MM.1S (cell line): ENCODE measurements at regions not wholly inside any gene's neighbourhood (a gene's known extent, or its start where the extent isn't known, plus 50 kb on each side); places are given as distances from the start of the nearest gene placed in this dataset.

Experiments used
- DNase-seq: peaks from one replicate; pipeline ENCODE4 v3.0.0-alpha.2; 2015
- H2AFZ ChIP-seq: fragments of 300-600 bp; sonication (generic); 2 replicates; pipeline ENCODE4 v1.6.0; 2016; ENCODE audit warnings: antibody characterized with exemption, low read length
- H3F3A ChIP-seq: fragments of 300-600 bp; sonication (generic); 2 replicates; pipeline ENCODE4 v1.6.1; 2016; ENCODE audit warnings: mild to moderate bottlenecking, antibody characterized with exemption, low read length, moderate library complexity, mixed read lengths; ENCODE audit not compliant: insufficient read depth
- H3K27ac ChIP-seq: fragments of 300-600 bp; sonication (generic); 2 replicates; pipeline ENCODE4 v1.5.1; 2016; ENCODE audit warnings: mild to moderate bottlenecking, low read length
- H3K27me3 ChIP-seq: fragments of 300-600 bp; sonication (generic); replicated peaks from 2 replicates; pipeline ENCODE4 v1.6.0; 2016; ENCODE audit warnings: low read length; ENCODE audit not compliant: insufficient read depth
- H3K36me3 ChIP-seq: fragments of 300-600 bp; sonication (generic); replicated peaks from 2 replicates; pipeline ENCODE4 v1.6.1; 2016; ENCODE audit warnings: mild to moderate bottlenecking, low read length, mixed read lengths; ENCODE audit not compliant: insufficient read depth
- H3K4me1 ChIP-seq: fragments of 300-600 bp; sonication (generic); 2 replicates; pipeline ENCODE4 v1.6.1; 2016; ENCODE audit warnings: low read length, mixed read lengths
- H3K4me2 ChIP-seq: fragments of 300-600 bp; sonication (generic); 2 replicates; pipeline ENCODE4 v1.6.0; 2016; ENCODE audit warnings: low read depth, low read length
- H3K4me3 ChIP-seq: fragments of 300-600 bp; sonication (generic); 2 replicates; pipeline ENCODE4 v1.5.1; 2016; ENCODE audit warnings: low read length, mixed read lengths
- H3K79me2 ChIP-seq: fragments of 300-600 bp; sonication (generic); 2 replicates; pipeline ENCODE4 v1.6.1; 2016; ENCODE audit warnings: mixed run types, low read length, mixed read lengths
- H3K9ac ChIP-seq: fragments of 300-600 bp; sonication (generic); 2 replicates; pipeline ENCODE4 v1.6.1; 2016; ENCODE audit warnings: low read length, mixed read lengths
- H3K9me2 ChIP-seq: fragments of 300-600 bp; sonication (generic); replicated peaks from 2 replicates; pipeline ENCODE4 v1.6.1; 2016; ENCODE audit warnings: mild to moderate bottlenecking, low read length, mixed read lengths; ENCODE audit not compliant: insufficient read depth
- H3K9me3 ChIP-seq: fragments of 300-600 bp; sonication (generic); replicated peaks from 2 replicates; pipeline ENCODE4 v1.6.1; 2016; ENCODE audit warnings: mild to moderate bottlenecking, low read length, mixed read lengths; ENCODE audit not compliant: insufficient read depth
- H4K20me1 ChIP-seq: fragments of 300-600 bp; sonication (generic); 2 replicates; pipeline ENCODE4 v1.6.1; 2016; ENCODE audit warnings: mild to moderate bottlenecking, low read length, moderate library complexity, mixed read lengths; ENCODE audit not compliant: insufficient read depth
- EZH2 ChIP-seq: fragments of 300-600 bp; sonication (generic); optimal IDR thresholded peaks from 2 replicates; pipeline ENCODE3; 2017; ENCODE audit warnings: low read depth, mild to moderate bottlenecking, antibody characterized with exemption, low read length, mixed read lengths
- EZH2phosphoT487 ChIP-seq: fragments of 300-600 bp; sonication (generic); IDR thresholded peaks from 2 replicates; pipeline ENCODE4 v1.6.1; 2018; ENCODE audit warnings: antibody characterized with exemption, low read length
- TF ChIP-seq, protein P1 (sequence below): fragments of 300-600 bp; sonication (generic); IDR thresholded peaks from 2 replicates; pipeline ENCODE4 v1.5.1; 2016; ENCODE audit warnings: antibody characterized with exemption, low read length, mixed read lengths

DNA sequence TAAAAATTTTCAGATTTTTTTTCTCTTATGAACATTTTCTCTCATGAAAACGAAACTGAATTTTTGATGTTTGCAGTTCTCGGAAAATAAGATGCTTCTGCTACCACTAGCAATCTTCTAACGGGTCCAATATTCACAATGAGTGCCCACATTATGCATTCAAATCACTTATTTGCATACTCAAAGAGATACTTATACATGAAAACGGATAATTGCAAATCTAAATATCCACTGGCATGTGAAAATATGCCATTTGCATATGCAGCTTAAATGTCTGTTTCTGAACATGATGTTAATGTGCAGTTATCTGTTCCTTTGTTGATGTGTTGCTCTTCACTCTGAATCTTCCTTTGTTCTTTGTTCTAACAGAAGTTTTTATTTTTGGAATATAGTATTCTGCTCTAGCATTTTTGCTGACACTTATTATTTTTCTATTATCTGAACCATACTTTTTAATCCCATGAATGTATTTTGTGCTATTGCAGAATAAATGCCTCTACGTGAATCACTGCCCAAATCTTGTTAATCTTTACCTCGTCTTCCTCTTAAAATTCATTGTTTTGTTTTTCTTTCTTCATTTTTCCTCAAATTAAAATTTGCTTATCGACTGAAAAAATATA lies 259.4 kb upstream of the BRINP3 start:
- Histone ChIP-seq H3F3A (no peaks in the 10 kb centered on the region), H4K20me1 (no peaks in the 10 kb centered on the region), H3K27ac (no peak overlapping the region), H3K36me3 (no peaks in the 10 kb centered on the region), H3K27me3 (no peaks in the 10 kb centered on the region), H2AFZ (no peak overlapping the region), H3K4me1 (no peaks in the 10 kb centered on the region), H3K79me2 (no peaks in the 10 kb centered on the region), H3K9me3 (no peaks in the 10 kb centered on the region), H3K4me3 (no peak overlapping the region), H3K4me2 (no peak overlapping the region), H3K9me2 (no peaks in the 10 kb centered on the region), H3K9ac (no peak overlapping the region)
- TF ChIP-seq, protein P1, sequence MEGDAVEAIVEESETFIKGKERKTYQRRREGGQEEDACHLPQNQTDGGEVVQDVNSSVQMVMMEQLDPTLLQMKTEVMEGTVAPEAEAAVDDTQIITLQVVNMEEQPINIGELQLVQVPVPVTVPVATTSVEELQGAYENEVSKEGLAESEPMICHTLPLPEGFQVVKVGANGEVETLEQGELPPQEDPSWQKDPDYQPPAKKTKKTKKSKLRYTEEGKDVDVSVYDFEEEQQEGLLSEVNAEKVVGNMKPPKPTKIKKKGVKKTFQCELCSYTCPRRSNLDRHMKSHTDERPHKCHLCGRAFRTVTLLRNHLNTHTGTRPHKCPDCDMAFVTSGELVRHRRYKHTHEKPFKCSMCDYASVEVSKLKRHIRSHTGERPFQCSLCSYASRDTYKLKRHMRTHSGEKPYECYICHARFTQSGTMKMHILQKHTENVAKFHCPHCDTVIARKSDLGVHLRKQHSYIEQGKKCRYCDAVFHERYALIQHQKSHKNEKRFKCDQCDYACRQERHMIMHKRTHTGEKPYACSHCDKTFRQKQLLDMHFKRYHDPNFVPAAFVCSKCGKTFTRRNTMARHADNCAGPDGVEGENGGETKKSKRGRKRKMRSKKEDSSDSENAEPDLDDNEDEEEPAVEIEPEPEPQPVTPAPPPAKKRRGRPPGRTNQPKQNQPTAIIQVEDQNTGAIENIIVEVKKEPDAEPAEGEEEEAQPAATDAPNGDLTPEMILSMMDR, result no peak
- no peak for TF ChIP-seq EZH2
- no peak for TF ChIP-seq EZH2phosphoT487
- DNase-seq, result no peak

DNA sequence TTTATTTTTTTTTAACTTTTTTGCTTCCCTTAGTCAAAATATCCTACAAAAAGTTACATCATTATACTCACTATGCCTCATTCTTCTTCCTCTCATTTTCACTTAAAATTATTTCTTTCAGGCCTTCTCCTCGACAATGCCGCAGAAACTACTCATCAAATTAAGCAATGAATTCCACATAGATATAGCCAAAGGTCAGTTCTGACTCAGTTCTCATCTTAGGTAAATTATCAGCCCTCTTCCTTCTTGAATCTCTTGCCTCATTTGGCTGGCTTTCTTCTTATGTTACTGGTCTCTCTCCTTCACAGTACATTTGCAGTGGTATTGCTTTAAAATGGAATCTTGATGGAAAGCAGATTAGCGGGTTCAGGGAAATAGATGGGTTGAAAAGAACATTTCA lies 260.7 kb upstream of the BRINP3 start:
- Histone ChIP-seq H3K4me2 (no peak overlapping the region), H3K79me2 (no peaks in the 10 kb centered on the region), H4K20me1 (no peaks in the 10 kb centered on the region), H3K9ac (no peak overlapping the region), H3K4me1 (no peaks in the 10 kb centered on the region), H3K27ac (no peak overlapping the region), H3F3A (no peaks in the 10 kb centered on the region), H3K9me3 (no peaks in the 10 kb centered on the region), H3K27me3 (no peaks in the 10 kb centered on the region), H3K36me3 (no peaks in the 10 kb centered on the region), H2AFZ (no peak overlapping the region), H3K4me3 (no peak overlapping the region), H3K9me2 (no peaks in the 10 kb centered on the region)
- TF ChIP-seq EZH2 (no peak), EZH2phosphoT487 (no peak)
- TF ChIP-seq, protein P1, result no peak
- no peak for DNase-seq

DNA sequence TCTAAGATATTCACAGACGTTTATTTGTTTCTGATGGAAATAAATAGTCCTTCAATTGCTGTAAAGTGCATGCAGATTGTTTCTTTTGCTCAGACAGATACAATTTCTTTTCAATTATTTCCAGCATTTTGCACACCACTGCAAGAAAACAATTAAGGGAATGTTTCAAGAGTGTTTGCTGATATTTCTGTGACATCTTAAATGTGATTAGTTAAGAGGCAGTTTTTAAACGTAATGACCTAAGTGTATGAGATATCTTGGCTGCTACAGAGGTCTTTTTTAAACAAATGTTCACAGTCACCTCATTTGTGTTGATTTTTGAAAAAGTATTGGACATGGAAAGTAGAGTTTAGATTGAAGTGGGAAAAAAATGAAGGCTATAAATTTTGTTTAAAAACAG lies 262.3 kb upstream of the BRINP3 start:
- no peaks in the 10 kb centered on the region for H3K9me3 ChIP-seq
- TF ChIP-seq, protein P1, result no peak
- TF ChIP-seq EZH2 (no peak), EZH2phosphoT487 (no peak)
- no peak overlapping the region for H2AFZ ChIP-seq
- H3F3A ChIP-seq, result no peaks in the 10 kb centered on the region
- no peaks in the 10 kb centered on the region for H3K27me3 ChIP-seq
- H3K36me3 ChIP-seq, result no peaks in the 10 kb centered on the region
- H3K27ac ChIP-seq, result no peak overlapping the region
- no peaks in the 10 kb centered on the region for H3K9me2 ChIP-seq
- H4K20me1 ChIP-seq, result no peaks in the 10 kb centered on the region
- no peak overlapping the region for H3K4me3 ChIP-seq
- no peak overlapping the region for H3K9ac ChIP-seq
- no peaks in the 10 kb centered on the region for H3K79me2 ChIP-seq
- no peaks in the 10 kb centered on the region for H3K4me1 ChIP-seq
- DNase-seq, result no peak
- H3K4me2 ChIP-seq, result no peak overlapping the region
